Activated CD4-positive, alpha-beta T cell treated with anti-CD3 and anti-CD28 coated beads, Interleukin-2, amount 50 U/mL, for 24 hours (primary cell): ENCODE measurements at regions not wholly inside any gene's neighbourhood (a gene's known extent, or its start where the extent isn't known, plus 50 kb on each side); places are given as distances from the start of the nearest gene placed in this dataset.
"Not testable (repeated sequence)": the region's sequence is repeated elsewhere in the genome, so short reads cannot be mapped to it uniquely, and the experiment has no call there.

Experiments
- DNase-seq, 2 donors: peaks; one replicate each; pipeline ENCODE4 v3.0.0-alpha.2; 2020; ENCODE audit warnings: low read depth in 1 of 2, low spot score in 1 of 2

DNA sequence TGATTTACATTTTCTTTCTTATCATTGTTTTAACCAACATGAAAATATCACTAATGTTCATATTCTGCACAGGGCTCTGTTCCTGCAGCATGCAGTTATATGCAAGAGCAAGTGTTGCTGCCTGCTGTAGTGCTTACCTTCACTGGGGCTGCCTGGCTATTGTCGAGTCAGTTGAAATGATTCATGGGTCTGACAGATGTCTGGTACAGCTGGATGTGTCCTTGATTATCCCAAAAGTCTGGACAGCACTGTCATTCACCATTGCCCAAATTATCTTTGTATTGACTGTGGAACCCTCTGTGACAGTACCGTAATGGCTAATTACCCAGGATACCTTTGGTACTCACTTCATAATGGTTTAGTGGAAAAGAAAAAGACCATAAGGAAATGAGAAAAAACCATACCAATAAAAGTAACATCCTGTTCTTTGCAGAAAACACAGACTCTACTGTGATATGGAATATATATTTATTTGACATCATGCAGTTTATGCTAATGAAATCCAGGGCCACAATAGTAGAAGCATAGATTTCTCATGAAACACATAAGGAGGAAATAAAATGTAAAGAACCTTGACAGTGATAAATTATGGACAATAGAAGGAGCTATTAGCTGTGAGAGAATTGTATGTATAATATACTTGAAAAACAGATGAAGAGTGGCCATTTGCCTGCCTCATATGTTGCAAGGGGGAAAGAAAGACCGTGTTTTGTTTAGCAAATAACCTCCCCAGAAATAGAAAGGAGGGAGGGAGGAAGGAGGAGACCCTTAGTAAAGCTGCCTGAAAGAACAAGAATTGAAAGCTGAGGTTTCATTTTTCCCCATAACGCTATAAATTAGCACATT is 249.8 kb upstream of the ATP5MC3 start:
- no peak for DNase-seq

- no peak for DNase-seq
Measured at GRCh38 chr2:175430236-175430635, 248.7 kb upstream of the ATP5MC3 start.

- DNase-seq: no peak
Measured at GRCh38 chr2:175418224-175418835, 236.8 kb upstream of the ATP5MC3 start.

DNA sequence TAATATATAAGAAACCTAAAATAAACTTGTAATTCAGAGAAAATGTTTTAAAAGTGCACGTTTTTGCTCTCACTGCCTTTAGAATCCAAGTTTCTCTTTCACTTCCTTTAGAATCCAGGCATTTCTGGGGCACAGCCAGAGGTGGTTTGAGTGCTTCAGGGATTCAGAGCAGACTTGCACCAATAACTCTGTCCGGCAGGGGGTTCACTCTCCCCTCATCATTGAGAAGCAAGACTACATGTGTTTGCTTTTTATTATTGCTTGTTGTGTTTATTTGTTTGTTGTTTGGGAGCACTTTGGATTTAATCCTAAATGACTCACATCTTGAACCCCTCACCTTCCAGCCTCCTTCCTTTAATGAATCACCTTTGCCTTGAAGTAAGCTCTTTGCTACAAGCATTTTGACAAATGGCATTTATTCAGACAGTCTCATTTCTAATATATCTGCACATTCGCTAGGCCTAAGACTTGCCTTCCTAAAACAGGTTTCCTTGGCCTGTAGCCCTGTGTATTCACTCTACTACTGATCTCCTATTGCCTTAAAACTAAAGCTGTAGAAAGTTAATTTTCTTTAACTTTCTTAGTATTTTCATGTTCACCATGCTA is 233.5 kb upstream of the ATP5MC3 start:
- DNase-seq: no peak

DNA sequence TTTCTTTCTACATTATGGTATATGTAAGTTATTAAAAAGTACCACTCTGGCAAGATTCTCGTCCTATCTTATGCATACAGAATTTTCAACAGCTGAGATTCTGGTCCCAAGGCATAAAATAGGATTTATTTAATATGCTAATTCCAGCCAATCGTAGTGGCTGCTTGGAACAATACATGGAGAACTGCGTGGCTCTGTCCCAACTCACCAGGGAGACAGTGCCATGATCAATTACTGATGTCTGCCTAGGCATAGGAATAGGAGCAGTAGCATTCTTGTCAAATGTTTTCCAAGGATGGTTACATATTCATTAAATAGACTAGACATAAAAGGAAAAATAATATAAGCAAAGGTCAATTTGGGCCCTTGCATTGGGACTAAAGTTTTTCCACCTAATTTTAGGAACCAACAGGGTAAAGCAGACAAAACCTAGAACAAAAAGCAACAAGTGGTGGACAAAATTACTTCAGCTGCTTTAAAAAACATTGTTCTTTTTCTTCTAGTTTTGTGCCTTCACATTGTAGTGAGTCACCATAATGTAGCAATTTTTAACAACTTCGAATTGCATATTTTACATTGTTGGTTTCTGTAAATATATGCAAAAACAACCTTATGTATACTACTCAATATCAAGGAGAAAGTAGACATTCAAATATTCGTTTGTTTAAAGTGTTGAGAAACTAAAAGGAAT is 232.8 kb upstream of the ATP5MC3 start:
- DNase-seq: no peak

DNA sequence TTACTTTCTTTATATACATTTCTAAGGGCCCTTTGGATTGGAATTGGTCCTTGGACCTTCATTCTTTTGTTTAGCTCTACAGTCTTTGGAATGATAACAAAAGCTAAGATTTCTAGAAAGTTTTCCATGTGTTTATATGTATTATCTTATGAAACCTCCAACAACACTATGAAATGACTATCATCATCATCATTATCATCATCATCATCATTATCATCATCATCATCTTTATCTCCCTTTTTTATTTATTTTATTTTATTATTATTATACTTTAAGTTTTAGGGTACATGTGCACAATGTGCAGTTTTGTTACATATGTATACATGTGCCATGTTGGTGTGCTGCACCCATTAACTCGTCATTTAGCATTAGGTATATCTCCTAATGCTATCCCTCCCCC is 229.4 kb upstream of the ATP5MC3 start:
- DNase-seq: not testable (repeated sequence)

GRCh38 chr2:175404839-175405238 is 223.3 kb upstream of the ATP5MC3 start:
- DNase-seq: no peak

GRCh38 chr2:175403599-175404221 is 222.2 kb upstream of the ATP5MC3 start:
- no peak for DNase-seq

GRCh38 chr2:175402571-175402970 is 221.1 kb upstream of the ATP5MC3 start:
- DNase-seq: no peak

DNA sequence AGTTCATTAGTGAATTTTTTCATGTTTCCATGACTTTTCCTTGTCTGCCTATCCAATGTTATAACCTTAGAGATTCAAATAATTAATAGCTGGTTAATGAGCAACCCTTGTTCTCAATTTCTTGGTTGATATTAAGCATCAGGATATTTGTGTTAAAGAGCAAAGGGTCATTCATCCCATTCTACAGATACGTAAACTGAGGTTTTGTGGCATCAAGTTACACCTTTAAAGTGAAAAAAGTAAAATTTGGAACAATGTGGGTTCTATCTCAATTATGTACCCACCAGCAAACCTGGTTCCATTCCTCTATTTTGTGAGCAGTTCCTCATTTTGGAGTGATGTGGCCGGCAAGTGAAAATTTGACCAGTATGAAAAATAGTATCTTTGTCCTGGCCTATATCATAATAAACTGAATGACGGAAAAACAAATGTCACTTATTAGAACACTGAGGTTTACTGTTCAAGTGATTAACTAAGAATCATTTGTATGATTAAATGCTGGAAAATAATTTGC is 220.5 kb upstream of the ATP5MC3 start:
- no peak for DNase-seq

DNA sequence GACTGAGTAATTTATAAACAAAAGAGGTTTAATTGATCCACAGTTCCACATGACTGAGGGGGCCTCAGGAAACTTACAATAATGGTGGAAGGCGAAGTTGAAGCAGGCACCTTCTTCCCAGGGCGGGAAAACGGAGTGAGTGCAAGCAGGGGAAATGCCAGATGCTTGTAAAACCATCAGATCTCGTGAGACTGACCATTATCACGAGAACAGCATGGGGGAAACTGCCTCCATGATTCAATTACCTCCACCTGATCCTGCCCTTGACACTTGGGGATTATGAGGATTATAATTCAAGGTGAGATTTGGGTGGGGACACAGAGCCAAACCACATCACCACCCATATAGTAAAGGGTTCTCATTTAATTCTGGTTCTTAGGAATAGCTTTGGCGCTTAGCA is 219.5 kb upstream of the ATP5MC3 start:
- no peak for DNase-seq

- no peak for DNase-seq
Measured at GRCh38 chr2:175399326-175399725, 217.8 kb upstream of the ATP5MC3 start.

DNA sequence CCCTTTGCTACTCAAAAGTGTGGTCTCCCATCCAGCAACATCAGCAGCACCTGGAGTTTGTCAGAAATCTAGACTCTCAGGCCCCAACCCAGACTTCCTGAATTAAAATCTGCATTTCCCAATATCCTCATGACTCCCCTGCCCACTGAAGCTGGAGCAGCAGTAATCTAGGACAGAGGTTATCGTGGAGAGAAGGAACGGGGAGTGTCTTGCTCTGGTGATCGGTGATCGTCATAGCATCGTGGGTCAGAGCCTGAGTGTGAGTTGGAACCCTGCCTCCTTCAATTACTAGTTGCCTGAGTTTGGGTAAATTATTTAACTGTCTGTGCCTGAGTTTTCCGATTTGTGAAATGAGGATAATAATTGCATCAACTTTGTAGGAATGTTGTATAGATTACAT is 217.3 kb upstream of the ATP5MC3 start:
- no peak for DNase-seq

GRCh38 chr2:175396696-175397095 is 215.2 kb upstream of the ATP5MC3 start:
- DNase-seq: no peak

GRCh38 chr2:175393851-175394250 is 212.3 kb upstream of the ATP5MC3 start:
- DNase-seq: no peak

- no peak for DNase-seq
Measured at GRCh38 chr2:175383286-175383685, 201.8 kb upstream of the ATP5MC3 start.

DNA sequence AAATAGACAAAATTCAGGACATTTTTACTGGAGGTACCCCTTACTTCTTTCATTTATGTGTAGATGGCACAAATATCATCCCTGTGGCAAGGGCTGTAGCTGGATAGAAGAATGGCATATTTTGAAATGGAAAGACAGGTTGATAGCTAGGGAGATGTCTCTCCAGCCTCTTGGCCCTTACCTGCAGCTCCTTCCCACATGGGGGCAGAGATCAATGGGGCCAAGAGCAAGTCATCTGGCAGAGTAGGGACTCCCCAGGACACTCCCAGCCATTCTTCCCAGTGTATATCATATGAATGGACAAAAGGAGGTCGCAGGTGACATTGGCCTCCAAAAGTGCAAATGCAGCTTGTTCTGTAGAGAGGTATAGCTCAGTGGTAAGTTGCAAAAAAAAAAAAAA is 192.2 kb upstream of the ATP5MC3 start:
- no peak for DNase-seq

- DNase-seq: no peak
Measured at GRCh38 chr2:175372704-175373701, 191.5 kb upstream of the ATP5MC3 start.

- DNase-seq: no peak
Measured at GRCh38 chr2:175371378-175371777, 189.9 kb upstream of the ATP5MC3 start.

DNA sequence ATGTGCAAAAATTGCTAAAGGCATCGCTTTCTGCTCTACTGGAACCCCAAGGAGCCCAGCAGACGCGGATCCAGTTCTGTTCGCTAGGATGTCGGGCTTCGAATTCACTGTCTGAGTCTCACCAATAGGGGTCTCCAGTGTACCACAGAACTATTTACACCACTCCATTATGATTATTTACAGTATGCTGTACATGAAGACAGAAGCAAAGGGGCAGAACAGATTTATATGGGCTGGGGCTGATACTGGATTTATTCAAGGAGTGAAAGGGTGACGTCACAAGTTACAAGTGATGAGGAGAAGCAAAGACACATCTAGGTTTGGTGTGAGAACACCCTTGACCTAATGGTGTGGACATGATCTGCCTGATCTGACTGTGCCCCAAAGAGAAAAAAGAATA is 185.3 kb upstream of the ATP5MC3 start:
- no peak for DNase-seq
